Adrenal gland (tissue), 9 donors: ENCODE measurements at regions not wholly inside any gene's neighbourhood (a gene's known extent, or its start where the extent isn't known, plus 50 kb on each side); places are given as distances from the start of the nearest gene placed in this dataset.
"Not testable (repeated sequence)": the region's sequence is repeated elsewhere in the genome, so short reads cannot be mapped to it uniquely, and the experiment has no call there.

Source experiments
- DNase-seq, 7 donors: peaks; one replicate each; pipeline ENCODE4 v3.0.0-alpha.2; 2019 to 2020
- H3K27ac ChIP-seq, 5 donors: fragments of 200-600 bp; sonication (generic) in 4 of 5; 1 replicate in 3 of 5; 2 replicates in 2 of 5; pipeline versions ENCODE4 v1.5.1 to v1.8.0; 2016 to 2020; ENCODE audit warnings: mild to moderate bottlenecking in 1 of 5
- H3K27me3 ChIP-seq: fragments of 200-600 bp; 2 replicates; pipeline ENCODE4 v1.8.0; 2021
- H3K36me3 ChIP-seq, 2 donors: fragments of 200-600 bp; replicated peaks in 1 of 2; 1 replicate in 1 of 2; 2 replicates in 1 of 2; pipeline versions ENCODE4 v1.5.1 to v1.8.0; 2018 to 2022
- H3K4me1 ChIP-seq, 2 donors: fragments of 200-600 bp; replicated peaks in 1 of 2; 1 replicate in 1 of 2; 2 replicates in 1 of 2; pipeline versions ENCODE4 v1.5.1 to v1.8.0; 2018 to 2021
- H3K4me3 ChIP-seq, 4 donors: fragments of 200-600 bp; sonication (generic) in 3 of 4; one replicate each; pipeline ENCODE4 v1.5.1; 2016 to 2018
- H3K9me3 ChIP-seq, 3 donors: fragments of 200-600 bp; sonication (generic) in 1 of 3; replicated peaks in 1 of 3; 1 replicate in 2 of 3; 2 replicates in 1 of 3; pipeline versions ENCODE4 v1.5.1 to v1.8.0; 2016 to 2021
- POLR2A ChIP-seq, 2 donors: fragments of 450-650 bp; IDR thresholded peaks; one replicate each; pipeline ENCODE4 v1.6.1; 2017; ENCODE audit warnings: antibody characterized with exemption in 2 of 2, mild to moderate bottlenecking in 2 of 2, moderate library complexity in 1 of 2
- WGBS, 4 donors: extraction: QIAGEN DNeasy Blood & Tissue Kit in 2 of 4; methylation state at CpG; one replicate each; pipeline versions ENCODE4 v1.1.5 to v1.1.7; 2013 to 2017; 5-methylcytosine and 5-hydroxymethylcytosine counted together
- intact Hi-C, 2 donors: fragments of 100-400 bp; cut with DNase I; formaldehyde crosslinking; loops; one replicate each; pipeline versions ENCODE4 v1.14.1 to v1.15.0; 2022 to 2023
- TF ChIP-seq, protein P1 (sequence below), 6 experiments: fragments of 450-650 bp in 4 of 6; fragments of 200-600 bp in 2 of 6; sonication (generic) in 1 of 6; IDR thresholded peaks; 1 replicate in 5 of 6; 2 replicates in 1 of 6; pipeline versions ENCODE4 v1.5.1 to v1.8.0; 2016 to 2021; ENCODE audit warnings: antibody characterized with exemption in 6 of 6, mild to moderate bottlenecking in 2 of 6, moderate library complexity in 1 of 6
- donor health status: healthy with polysubstance abuse.
- donor health status: Bipolar disorder and iron deficiency.
- donor health status: DM: yes; HTN: yes; CAD: no.
- donor health status: DM: no; HTN: no; CAD: no.
- donor health status: DM: no; HTN: no; CAD: no.

DNA sequence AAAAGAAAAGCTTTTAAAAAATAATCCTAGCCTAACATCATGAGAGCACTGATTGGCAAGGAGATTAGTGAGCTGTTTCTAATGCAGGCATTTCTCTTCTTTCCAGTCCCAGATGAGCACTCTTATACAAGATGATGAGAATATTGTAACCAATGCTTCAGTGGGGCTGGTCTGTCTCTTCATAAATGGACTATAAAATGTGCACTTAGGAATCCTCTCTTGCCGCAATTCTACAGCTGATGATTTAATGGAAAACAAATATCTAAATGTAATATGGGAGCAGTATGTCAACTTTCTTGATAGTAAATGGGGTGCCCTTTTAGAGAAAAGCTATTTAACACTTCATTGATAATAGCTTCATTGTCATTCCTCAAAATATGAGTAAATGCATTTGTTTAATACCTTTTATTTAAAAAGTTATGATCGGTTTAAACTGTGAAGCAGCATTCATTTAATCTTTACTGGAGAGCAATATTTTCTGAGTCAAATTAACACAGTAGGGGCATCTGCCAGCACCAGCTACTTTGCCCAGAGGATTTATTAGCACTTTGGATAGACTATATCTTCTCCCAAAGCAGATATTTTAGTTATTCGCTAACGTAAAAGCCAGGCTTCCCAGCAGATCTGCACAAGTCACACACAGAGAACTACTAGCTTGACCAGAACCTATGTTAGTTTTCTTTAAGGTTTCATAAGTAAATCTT lies 985.9 kb downstream of the DIPK2A start:
- H3K36me3 ChIP-seq = no peaks in the 10 kb centered on the region
- H3K4me1 ChIP-seq = no peaks in the 10 kb centered on the region
- no peak overlapping the region for H3K4me3 ChIP-seq
- WGBS, 4 donors = 61 to 77% (median 70%) methylated on average over 4 of the region's 4 CpGs
- DNase-seq = no peak
- intact Hi-C loops = no loop called here
- no peak for TF ChIP-seq POLR2A (IDR thresholded peaks at IDR 0.05)
- TF ChIP-seq, protein P1, sequence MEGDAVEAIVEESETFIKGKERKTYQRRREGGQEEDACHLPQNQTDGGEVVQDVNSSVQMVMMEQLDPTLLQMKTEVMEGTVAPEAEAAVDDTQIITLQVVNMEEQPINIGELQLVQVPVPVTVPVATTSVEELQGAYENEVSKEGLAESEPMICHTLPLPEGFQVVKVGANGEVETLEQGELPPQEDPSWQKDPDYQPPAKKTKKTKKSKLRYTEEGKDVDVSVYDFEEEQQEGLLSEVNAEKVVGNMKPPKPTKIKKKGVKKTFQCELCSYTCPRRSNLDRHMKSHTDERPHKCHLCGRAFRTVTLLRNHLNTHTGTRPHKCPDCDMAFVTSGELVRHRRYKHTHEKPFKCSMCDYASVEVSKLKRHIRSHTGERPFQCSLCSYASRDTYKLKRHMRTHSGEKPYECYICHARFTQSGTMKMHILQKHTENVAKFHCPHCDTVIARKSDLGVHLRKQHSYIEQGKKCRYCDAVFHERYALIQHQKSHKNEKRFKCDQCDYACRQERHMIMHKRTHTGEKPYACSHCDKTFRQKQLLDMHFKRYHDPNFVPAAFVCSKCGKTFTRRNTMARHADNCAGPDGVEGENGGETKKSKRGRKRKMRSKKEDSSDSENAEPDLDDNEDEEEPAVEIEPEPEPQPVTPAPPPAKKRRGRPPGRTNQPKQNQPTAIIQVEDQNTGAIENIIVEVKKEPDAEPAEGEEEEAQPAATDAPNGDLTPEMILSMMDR (IDR thresholded peaks at IDR 0.05) = no peak
- no peak overlapping the region for H3K27ac ChIP-seq
- no peaks in the 10 kb centered on the region for H3K9me3 ChIP-seq
- no peaks in the 10 kb centered on the region for H3K27me3 ChIP-seq

DNA sequence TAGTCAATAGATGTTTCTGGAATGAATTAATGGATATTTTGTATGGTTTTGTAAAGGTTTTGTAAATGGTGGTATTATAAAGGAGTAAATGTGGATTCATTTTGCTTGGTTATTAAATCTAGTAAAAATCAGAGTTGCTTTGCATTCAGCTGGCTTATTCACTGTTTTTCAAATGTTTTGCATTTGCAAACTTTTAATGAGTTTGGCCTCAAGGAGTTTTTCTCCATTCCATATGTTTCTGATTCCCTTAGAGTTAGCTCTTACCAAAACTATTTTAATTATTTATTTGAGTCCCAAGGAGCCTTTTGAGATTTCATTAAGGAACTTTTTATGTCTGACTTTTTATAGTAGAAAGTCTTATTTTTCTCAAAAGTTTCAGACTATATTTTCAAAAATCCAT lies 992.2 kb downstream of the DIPK2A start:
- no peak for TF ChIP-seq POLR2A (IDR thresholded peaks at IDR 0.05)
- TF ChIP-seq, protein P1 (IDR thresholded peaks at IDR 0.05) = no peak
- Histone ChIP-seq H3K27ac (no peak overlapping the region), H3K27me3 (no peaks in the 10 kb centered on the region), H3K4me1 (no peaks in the 10 kb centered on the region), H3K36me3 (no peaks in the 10 kb centered on the region), H3K9me3 (no peaks in the 10 kb centered on the region), H3K4me3 (no peak overlapping the region)
- intact Hi-C loops = no loop called here
- DNase-seq = no peak

DNA sequence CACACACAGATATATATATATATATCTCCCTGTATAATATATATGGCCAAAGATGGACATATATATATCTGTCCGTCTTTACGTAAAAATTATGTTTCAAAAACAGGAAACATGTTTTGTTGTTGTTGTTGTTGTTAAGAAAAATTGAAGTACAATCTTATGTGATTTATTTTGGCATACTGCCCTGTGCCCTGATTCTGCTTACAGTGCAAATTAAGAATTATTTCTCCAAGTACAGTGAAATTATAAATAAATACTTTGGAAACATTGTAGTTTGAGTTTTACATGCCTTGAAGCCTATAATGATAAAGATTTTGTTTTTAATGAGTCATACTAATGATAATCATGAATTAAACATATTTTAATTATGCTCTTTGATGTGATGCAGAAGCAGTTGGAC lies 994.9 kb downstream of the DIPK2A start:
- intact Hi-C loops = no loop called here
- Histone ChIP-seq H3K27ac (no peak overlapping the region), H3K4me3 (no peak overlapping the region), H3K4me1 (no peaks in the 10 kb centered on the region), H3K9me3 (no peaks in the 10 kb centered on the region), H3K27me3 (no peaks in the 10 kb centered on the region), H3K36me3 (no peaks in the 10 kb centered on the region)
- DNase-seq = no peak
- WGBS, 4 donors = 43 to 66% (median 52%) methylated on average over 2 of the region's 2 CpGs
- TF ChIP-seq, protein P1 (IDR thresholded peaks at IDR 0.05) = no peak

DNA sequence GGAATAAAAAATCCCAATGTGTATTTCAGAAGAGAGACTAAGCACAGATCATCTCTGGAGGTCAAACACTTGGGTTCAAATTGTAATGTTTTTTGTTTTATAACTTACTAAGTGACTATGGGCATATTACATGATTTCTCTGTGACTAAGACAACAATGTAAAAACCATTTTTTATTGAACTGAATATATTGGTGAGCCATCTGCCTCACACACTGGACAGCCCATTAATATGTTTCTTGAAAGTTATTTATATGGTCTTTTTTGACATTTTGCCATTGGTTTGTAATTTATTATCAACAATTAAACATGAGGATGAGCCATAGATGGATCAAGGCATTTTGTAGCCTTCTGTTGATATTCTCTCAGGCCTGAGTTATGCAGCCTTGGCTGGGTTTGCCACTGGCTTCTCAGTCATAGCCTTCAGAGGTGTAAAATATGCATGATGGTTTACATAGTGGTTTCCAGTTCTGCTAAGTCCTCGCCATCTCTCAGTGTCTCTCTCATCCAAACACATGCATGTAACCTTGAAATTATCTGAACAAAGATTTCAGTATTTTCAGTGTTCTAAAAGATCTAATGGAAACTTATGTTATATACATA lies 997.2 kb downstream of the DIPK2A start:
- Histone ChIP-seq H3K27me3 (no peaks in the 10 kb centered on the region), H3K4me1 (no peaks in the 10 kb centered on the region), H3K4me3 (no peak overlapping the region), H3K36me3 (no peaks in the 10 kb centered on the region), H3K9me3 (no peaks in the 10 kb centered on the region), H3K27ac (no peak overlapping the region)
- DNase-seq = no peak
- WGBS, 4 donors = 84 to 90% (median 86%) methylated on average over 1 of the region's 1 CpG
- TF ChIP-seq, protein P1 (IDR thresholded peaks at IDR 0.05) = no peak
- TF ChIP-seq POLR2A (IDR thresholded peaks at IDR 0.05) = no peak
- intact Hi-C loops = no loop called here

DNA sequence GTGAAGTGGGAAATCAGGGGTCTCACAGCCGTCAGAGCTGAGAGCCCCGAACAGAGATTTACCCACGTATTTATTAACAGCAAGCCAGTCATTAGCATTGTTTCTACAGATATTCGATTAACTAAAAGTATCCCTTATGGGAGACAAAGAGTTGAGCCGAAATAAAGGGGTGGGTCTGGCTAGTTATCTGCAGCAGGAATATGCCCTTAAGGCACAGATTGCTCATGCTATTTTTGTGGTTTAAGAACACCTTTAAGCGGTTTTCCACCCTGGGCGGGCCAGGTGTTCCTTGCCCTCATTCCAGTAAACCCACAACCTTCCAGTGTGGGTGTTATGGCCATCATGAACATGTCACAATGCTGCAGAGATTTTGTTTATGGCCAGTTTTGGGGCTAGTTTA lies 1012.9 kb downstream of the DIPK2A start:
- WGBS, 4 donors = 84 to 93% (median 89%) methylated on average over 7 of the region's 7 CpGs
- H3K9me3 ChIP-seq, intact Hi-C loops, H3K27me3 ChIP-seq, H3K36me3 ChIP-seq, H3K4me1 ChIP-seq, H3K4me3 ChIP-seq, DNase-seq, H3K27ac ChIP-seq: not testable (repeated sequence)
